ENCODE measurements at regions not wholly inside any gene's neighbourhood (a gene's known extent, or its start where the extent isn't known, plus 50 kb on each side); places are given as distances from the start of the nearest gene placed in this dataset.

DNA sequence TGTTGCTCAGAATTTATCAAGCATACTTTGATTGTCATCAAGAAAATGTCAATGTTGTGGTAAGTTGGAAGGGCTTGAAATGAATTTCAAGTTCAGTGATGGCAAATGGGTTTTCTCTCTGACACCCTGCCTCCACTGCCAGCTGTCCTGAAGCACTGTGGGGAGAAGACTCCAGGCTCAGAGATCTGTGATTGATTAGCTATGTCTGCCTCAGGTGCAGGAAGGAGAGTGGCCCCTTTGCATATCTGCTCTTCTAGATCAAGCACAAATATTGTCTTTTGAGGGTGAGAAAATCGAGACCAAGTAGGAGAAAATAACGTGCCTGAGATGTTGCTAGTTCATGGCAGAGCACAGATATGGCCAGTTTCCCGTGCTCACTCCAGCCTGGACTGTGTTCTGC is 178.8 kb upstream of the GLI2 start:
- no peak overlapping the region for H2BK120ac ChIP-seq (ENCODE audit: low read depth, low read length, poor library complexity, severe bottlenecking)
- no peak overlapping the region for H4K91ac ChIP-seq (ENCODE audit: insufficient read length, low read depth, low read length)
- H3K27me3 ChIP-seq (ENCODE audit: insufficient read depth, low read length): peaks cover 2% of the 10 kb centered on the region; the same call in 1 of the 2 replicates
- H2BK5ac ChIP-seq (ENCODE audit: insufficient read length, low read length): no peak overlapping the region
- H3K56ac ChIP-seq (ENCODE audit: insufficient read length, low read depth, low read length): no peak overlapping the region
- no peaks in the 10 kb centered on the region for H4K20me1 ChIP-seq (ENCODE audit: control insufficient read depth, insufficient read depth, insufficient read length)
- no peak overlapping the region for H3K23ac ChIP-seq (ENCODE audit: insufficient read length, low read depth, low read length)
- TF ChIP-seq, protein P1, sequence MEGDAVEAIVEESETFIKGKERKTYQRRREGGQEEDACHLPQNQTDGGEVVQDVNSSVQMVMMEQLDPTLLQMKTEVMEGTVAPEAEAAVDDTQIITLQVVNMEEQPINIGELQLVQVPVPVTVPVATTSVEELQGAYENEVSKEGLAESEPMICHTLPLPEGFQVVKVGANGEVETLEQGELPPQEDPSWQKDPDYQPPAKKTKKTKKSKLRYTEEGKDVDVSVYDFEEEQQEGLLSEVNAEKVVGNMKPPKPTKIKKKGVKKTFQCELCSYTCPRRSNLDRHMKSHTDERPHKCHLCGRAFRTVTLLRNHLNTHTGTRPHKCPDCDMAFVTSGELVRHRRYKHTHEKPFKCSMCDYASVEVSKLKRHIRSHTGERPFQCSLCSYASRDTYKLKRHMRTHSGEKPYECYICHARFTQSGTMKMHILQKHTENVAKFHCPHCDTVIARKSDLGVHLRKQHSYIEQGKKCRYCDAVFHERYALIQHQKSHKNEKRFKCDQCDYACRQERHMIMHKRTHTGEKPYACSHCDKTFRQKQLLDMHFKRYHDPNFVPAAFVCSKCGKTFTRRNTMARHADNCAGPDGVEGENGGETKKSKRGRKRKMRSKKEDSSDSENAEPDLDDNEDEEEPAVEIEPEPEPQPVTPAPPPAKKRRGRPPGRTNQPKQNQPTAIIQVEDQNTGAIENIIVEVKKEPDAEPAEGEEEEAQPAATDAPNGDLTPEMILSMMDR (conservative IDR thresholded peaks at IDR 0.05): no peak
- H3K14ac ChIP-seq (ENCODE audit: insufficient read depth, low read length): no peak overlapping the region
- no peak overlapping the region for H3K4me2 ChIP-seq (ENCODE audit: insufficient read depth, insufficient read length, low read length)
- no peak overlapping the region for H3K9ac ChIP-seq (ENCODE audit: extremely low read depth, insufficient read length, low read length)
- no peak overlapping the region for H2BK12ac ChIP-seq (ENCODE audit: insufficient read length, low read depth, low read length)
- H3K18ac ChIP-seq (ENCODE audit: insufficient read length, low read depth, low read length): no peak overlapping the region
- H3K9me3 Mint-ChIP-seq: no peaks in the 10 kb centered on the region; a peak in 1 of 5 replicates
- peaks cover 3 to 13% of the 10 kb centered on the region in 2 experiments; a peak in 3 of 4 replicates for H3K4me1 Mint-ChIP-seq
- no peak overlapping the region for H3K27ac Mint-ChIP-seq
- no peak overlapping the region for H3T11ph ChIP-seq (ENCODE audit: low read length)
- WGBS (ENCODE audit: extremely low coverage, insufficient read length, low lambda C conversion rate): no CpG with 5 or more reads among the region's 3 CpGs
- no peak overlapping the region for H3K27ac ChIP-seq (ENCODE audit: insufficient read length, low read depth, low read length)
- no peak overlapping the region for H3K4ac ChIP-seq (ENCODE audit: low read depth, low read length)
- no peak overlapping the region for H2BK15ac ChIP-seq (ENCODE audit: low read depth, low read length)
- H2BK20ac ChIP-seq (ENCODE audit: low read depth, low read length, poor library complexity, severe bottlenecking): no peak overlapping the region
- peaks cover 97% of the 10 kb centered on the region for H3K27me3 Mint-ChIP-seq (ENCODE audit: low read depth)
- peaks cover 3% of the 10 kb centered on the region for H3K23me2 ChIP-seq (ENCODE audit: insufficient read length, low read depth, low read length, poor library complexity, severe bottlenecking)
- no peaks in the 10 kb centered on the region for H3K79me2 ChIP-seq (ENCODE audit: insufficient read depth, low read length)
- H3K4me3 Mint-ChIP-seq: no peak overlapping the region
- H4K5ac ChIP-seq (ENCODE audit: insufficient read length, low read depth, low read length): no peak overlapping the region
- H3K9me3 ChIP-seq (ENCODE audit: control insufficient read depth, low read depth, low read length): no peaks in the 10 kb centered on the region
- no peaks in the 10 kb centered on the region for H3K36me3 Mint-ChIP-seq (ENCODE audit: insufficient read depth in 1 of 3, low read depth in 3 of 3)
- no peak for DNase-seq
- H3K79me1 ChIP-seq (ENCODE audit: insufficient read depth, low read depth, low read length, poor library complexity, severe bottlenecking): no peaks in the 10 kb centered on the region
- no peak overlapping the region for H2AK5ac ChIP-seq (ENCODE audit: insufficient read length, low read length)
- H2AFZ ChIP-seq (ENCODE audit: low read length): no peak overlapping the region
- no peak overlapping the region for H4K8ac ChIP-seq (replicated peaks; ENCODE audit: insufficient read length, low read depth, low read length)
- no peaks in the 10 kb centered on the region for H3K4me1 ChIP-seq (ENCODE audit: insufficient read depth, low read length)

Data from H9 (cell line).